ENCODE measurements at regions not wholly inside any gene's neighbourhood (a gene's known extent, or its start where the extent isn't known, plus 50 kb on each side); places are given as distances from the start of the nearest gene placed in this dataset.

- TF ChIP-seq CBX8 (IDR thresholded peaks at IDR 0.05; ENCODE audit: borderline replicate concordance, low read depth, low read length) (no peak), GABPA (IDR thresholded peaks at IDR 0.05; ENCODE audit: borderline replicate concordance, insufficient read depth, low read length) (no peak), BACH1 (IDR thresholded peaks at IDR 0.05; ENCODE audit: low read length) (no peak), SP4 (IDR thresholded peaks at IDR 0.05; ENCODE audit: low read length) (no peak), CREB1 (IDR thresholded peaks at IDR 0.05) (no peak), SIN3A (conservative IDR thresholded peaks at IDR 0.05 in 1 of 2, IDR thresholded peaks at IDR 0.05 in 1 of 2; ENCODE audit: low read depth in 1 of 2, low read length in 2 of 2) (no peak), PHF8 (conservative IDR thresholded peaks at IDR 0.05; ENCODE audit: low read depth, low read length) (no peak), RBBP5 (IDR thresholded peaks at IDR 0.05; ENCODE audit: borderline replicate concordance, low read depth, low read length) (no peak), ZNF274 (IDR thresholded peaks at IDR 0.05; ENCODE audit: borderline replicate concordance, extremely low read depth, low read length) (no peak)
Measured at GRCh38 chrX:104334971-104335370, 80.2 kb upstream of the ESX1 start (continued).

All from H1 (cell line).